GM19463 (cell line): ENCODE measurements at regions not wholly inside any gene's neighbourhood (a gene's known extent, or its start where the extent isn't known, plus 50 kb on each side); places are given as distances from the start of the nearest gene placed in this dataset.
"Not testable (repeated sequence)": the region's sequence is repeated elsewhere in the genome, so short reads cannot be mapped to it uniquely, and the experiment has no call there.

Experiments used
- ATAC-seq: cut with Tn5 transposase; IDR thresholded peaks from one replicate; pipeline ENCODE4 v1.9.1; 2021; ENCODE audit warnings: mild to moderate bottlenecking, moderate library complexity; ENCODE audit not compliant: unreplicated experiment

GRCh38 chr13:109406376-109406992 is 379.9 kb downstream of the IRS2 start:
- no peak for ATAC-seq

- no peak for ATAC-seq
Observed at GRCh38 chr13:109403012-109403421, 383.4 kb downstream of the IRS2 start.

GRCh38 chr13:109401891-109402290 is 384.5 kb downstream of the IRS2 start:
- no peak for ATAC-seq

GRCh38 chr13:109401307-109401706 is 385.1 kb downstream of the IRS2 start:
- ATAC-seq: no peak

- ATAC-seq: no peak
Observed at GRCh38 chr13:109400624-109401257, 385.6 kb downstream of the IRS2 start.

- ATAC-seq: no peak
Observed at GRCh38 chr13:109400209-109400608, 386.2 kb downstream of the IRS2 start.

GRCh38 chr13:109398071-109398470 is 388.3 kb downstream of the IRS2 start:
- not testable (repeated sequence) for ATAC-seq

- ATAC-seq: no peak
Observed at GRCh38 chr13:109397285-109397684, 389.1 kb downstream of the IRS2 start.

GRCh38 chr13:109396266-109396665 is 390.1 kb downstream of the IRS2 start:
- no peak for ATAC-seq

GRCh38 chr13:109395014-109395413 is 391.4 kb downstream of the IRS2 start:
- ATAC-seq: no peak

GRCh38 chr13:109394311-109394988 is 391.9 kb downstream of the IRS2 start:
- no peak for ATAC-seq

- no peak for ATAC-seq
Observed at GRCh38 chr13:109393045-109393444, 393.3 kb downstream of the IRS2 start.

- ATAC-seq: no peak
Observed at GRCh38 chr13:109390391-109390790, 396.0 kb downstream of the IRS2 start.

GRCh38 chr13:109389892-109390345 is 396.5 kb downstream of the IRS2 start:
- ATAC-seq: no peak

- no peak for ATAC-seq
Observed at GRCh38 chr13:109389456-109389855, 396.9 kb downstream of the IRS2 start.

- ATAC-seq: no peak
Observed at GRCh38 chr13:109387471-109387870, 398.9 kb downstream of the IRS2 start.

GRCh38 chr13:109385242-109385560 is 401.2 kb downstream of the IRS2 start:
- no peak for ATAC-seq

GRCh38 chr13:109384491-109385241 is 401.7 kb downstream of the IRS2 start:
- ATAC-seq: no peak

- no peak for ATAC-seq
Observed at GRCh38 chr13:109383683-109384082, 402.7 kb downstream of the IRS2 start.

GRCh38 chr13:109381546-109382180 is 404.7 kb downstream of the IRS2 start:
- no peak for ATAC-seq

GRCh38 chr13:109380457-109380856 is 405.9 kb downstream of the IRS2 start:
- ATAC-seq: no peak
